Gastrocnemius medialis (tissue), 4 donors: ENCODE measurements at regions not wholly inside any gene's neighbourhood (a gene's known extent, or its start where the extent isn't known, plus 50 kb on each side); places are given as distances from the start of the nearest gene placed in this dataset.

Experiments
- ATAC-seq, 2 donors: fragments of 150-250 bp; one replicate each; pipeline ENCODE4 v1.9.1; 2016
- DNase-seq, 2 donors: peaks; one replicate each; pipeline ENCODE4 v3.0.0-alpha.2; 2019
- H3K27ac ChIP-seq, 4 donors: fragments of 200-600 bp; sonication (generic); 1 replicate in 1 of 4; 2 replicates in 3 of 4; pipeline ENCODE4 v1.5.1; 2016 to 2018; ENCODE audit warnings: mild to moderate bottlenecking in 2 of 4, moderate library complexity in 1 of 4
- H3K27me3 ChIP-seq, 3 donors: fragments of 200-600 bp; sonication (generic) in 2 of 3; 1 replicate in 1 of 3; 2 replicates in 2 of 3; pipeline versions ENCODE4 v1.5.1 to v1.6.0; 2016 to 2019; ENCODE audit warnings: mild to moderate bottlenecking in 1 of 3, moderate library complexity in 1 of 3
- H3K36me3 ChIP-seq, 2 donors: fragments of 200-600 bp; sonication (generic) in 1 of 2; one replicate each; pipeline ENCODE4 v1.5.1; 2017 to 2018
- H3K4me1 ChIP-seq, 2 donors: fragments of 200-600 bp; sonication (generic) in 1 of 2; one replicate each; pipeline ENCODE4 v1.5.1; 2016 to 2017; ENCODE audit warnings: mild to moderate bottlenecking in 2 of 2
- H3K4me3 ChIP-seq, 4 donors: fragments of 200-600 bp; sonication (generic) in 3 of 4; 1 replicate in 1 of 4; 2 replicates in 3 of 4; pipeline ENCODE4 v1.5.1; 2016 to 2019; ENCODE audit warnings: mild to moderate bottlenecking in 2 of 4
- H3K9me3 ChIP-seq, 3 donors: fragments of 200-600 bp; sonication (generic) in 2 of 3; 1 replicate in 1 of 3; 2 replicates in 2 of 3; pipeline ENCODE4 v1.5.1; 2016 to 2019
- CTCF ChIP-seq, 5 experiments: fragments of 450-650 bp in 3 of 5; fragments of 200-600 bp in 2 of 5; sonication (generic) in 2 of 5; IDR thresholded peaks in 4 of 5; conservative IDR thresholded peaks in 1 of 5; 1 replicate in 4 of 5; 2 replicates in 1 of 5; pipeline ENCODE4 v1.5.1; 2016 to 2019; ENCODE audit warnings: antibody characterized with exemption in 5 of 5, mild to moderate bottlenecking in 3 of 5, moderate library complexity in 3 of 5
- POLR2A ChIP-seq, 2 donors: fragments of 450-650 bp; IDR thresholded peaks; one replicate each; pipeline ENCODE4 v1.6.1; 2017; ENCODE audit warnings: antibody characterized with exemption in 2 of 2, mild to moderate bottlenecking in 2 of 2, moderate library complexity in 2 of 2
- in situ Hi-C, 4 donors: fragments of 200-750 bp; cut with MboI; loops; one replicate each; pipeline versions ENCODE4 v1.15.0 to v1.8.0; 2017; ENCODE audit warnings: low sequenced_read_pairs in 4 of 4
- intact Hi-C: fragments of 100-400 bp; cut with DNase I; formaldehyde crosslinking; loops from one replicate; pipeline ENCODE4 v1.15.1; 2023; ENCODE audit warnings: low total_unique reads

- H3K36me3 ChIP-seq = no peaks in the 10 kb centered on the region
- no peaks in the 10 kb centered on the region for H3K9me3 ChIP-seq
- H3K4me3 ChIP-seq = no peak overlapping the region
- intact Hi-C loops (no loop called here), in situ Hi-C loops (no loop called here)
- TF ChIP-seq CTCF (IDR thresholded peaks at IDR 0.05 in 4 of 5, conservative IDR thresholded peaks at IDR 0.05 in 1 of 5) = no peak
- no peak for TF ChIP-seq POLR2A (IDR thresholded peaks at IDR 0.05)
- no peaks in the 10 kb centered on the region for H3K27me3 ChIP-seq
- no peak for ATAC-seq
- DNase-seq = no peak
- H3K4me1 ChIP-seq = no peaks in the 10 kb centered on the region
- H3K27ac ChIP-seq = no peak overlapping the region
Observed at GRCh38 chr13:31937436-31937835, 94.1 kb upstream of the FRY start.

GRCh38 chr13:31940076-31940475 lies 91.5 kb upstream of the FRY start:
- H3K4me3 ChIP-seq = no peak overlapping the region
- ATAC-seq (no peak), DNase-seq (no peak)
- TF ChIP-seq POLR2A (IDR thresholded peaks at IDR 0.05) (no peak), CTCF (IDR thresholded peaks at IDR 0.05 in 4 of 5, conservative IDR thresholded peaks at IDR 0.05 in 1 of 5) (no peak)
- H3K27ac ChIP-seq = no peak overlapping the region
- no peaks in the 10 kb centered on the region for H3K9me3 ChIP-seq
- H3K4me1 ChIP-seq = peaks cover 0 to 8% of the 10 kb centered on the region in 2 donors
- no peaks in the 10 kb centered on the region for H3K36me3 ChIP-seq
- in situ Hi-C loops = no loop called here
- intact Hi-C loops = no loop called here
- H3K27me3 ChIP-seq = no peaks in the 10 kb centered on the region

- Histone ChIP-seq H3K9me3 (no peaks in the 10 kb centered on the region), H3K4me1 (peaks cover 5 to 15% of the 10 kb centered on the region in 2 donors), H3K4me3 (no peak overlapping the region), H3K27ac (no peak overlapping the region), H3K27me3 (no peaks in the 10 kb centered on the region), H3K36me3 (no peaks in the 10 kb centered on the region)
- TF ChIP-seq CTCF (IDR thresholded peaks at IDR 0.05 in 4 of 5, conservative IDR thresholded peaks at IDR 0.05 in 1 of 5) (no peak), POLR2A (IDR thresholded peaks at IDR 0.05) (no peak)
- in situ Hi-C loops = no loop called here
- no peak for ATAC-seq
- DNase-seq = no peak
- intact Hi-C loops = no loop called here
Observed at GRCh38 chr13:31943591-31943990, 88.0 kb upstream of the FRY start.

- H3K36me3 ChIP-seq = no peaks in the 10 kb centered on the region
- in situ Hi-C loops (no loop called here), intact Hi-C loops (loop anchor here (2.0 kb wide), 1 partner anchor 34 kb away; no protein-coding TSS in a partner anchor)
- no peaks in the 10 kb centered on the region for H3K9me3 ChIP-seq
- no peaks in the 10 kb centered on the region for H3K27me3 ChIP-seq
- ATAC-seq (no peak), DNase-seq (no peak)
- TF ChIP-seq CTCF (IDR thresholded peaks at IDR 0.05 in 4 of 5, conservative IDR thresholded peaks at IDR 0.05 in 1 of 5) (no peak), POLR2A (IDR thresholded peaks at IDR 0.05) (no peak)
- no peak overlapping the region for H3K4me3 ChIP-seq
- peak overlapping the region; percentile 36 to 75 (median 50) for H3K27ac ChIP-seq
- peaks cover 5 to 15% of the 10 kb centered on the region in 2 donors for H3K4me1 ChIP-seq
Observed at GRCh38 chr13:31944262-31945160, 87.1 kb upstream of the FRY start.
